NCI-H460 (cell line): ENCODE measurements at regions not wholly inside any gene's neighbourhood (a gene's known extent, or its start where the extent isn't known, plus 50 kb on each side); places are given as distances from the start of the nearest gene placed in this dataset.
"Not testable (repeated sequence)": the region's sequence is repeated elsewhere in the genome, so short reads cannot be mapped to it uniquely, and the experiment has no call there.

Experiments
- DNase-seq: peaks from one replicate; pipeline ENCODE4 v3.0.0-alpha.2; 2016; ENCODE audit warnings: low read depth; ENCODE audit errors: extremely low read depth

DNA sequence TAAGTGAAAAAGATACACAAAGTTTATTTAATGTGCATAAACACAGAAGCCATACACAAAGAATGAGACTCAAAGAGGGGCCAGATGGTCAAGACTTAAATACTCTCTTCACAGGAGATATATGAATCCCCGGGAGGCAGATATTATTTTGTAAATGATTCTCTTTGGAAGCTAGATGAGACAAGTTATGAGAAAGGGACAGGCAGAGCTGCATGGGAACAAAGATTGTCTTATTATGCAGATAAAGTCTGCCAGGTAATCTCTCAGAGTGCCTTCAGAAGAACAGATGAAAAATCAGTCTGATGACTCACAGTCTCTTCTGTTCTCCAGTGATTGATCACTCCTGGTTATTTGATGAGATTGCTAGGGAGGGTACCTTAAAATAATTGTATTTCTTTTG, 89.0 kb downstream of the NAF1 start:
- no peak for DNase-seq

DNA sequence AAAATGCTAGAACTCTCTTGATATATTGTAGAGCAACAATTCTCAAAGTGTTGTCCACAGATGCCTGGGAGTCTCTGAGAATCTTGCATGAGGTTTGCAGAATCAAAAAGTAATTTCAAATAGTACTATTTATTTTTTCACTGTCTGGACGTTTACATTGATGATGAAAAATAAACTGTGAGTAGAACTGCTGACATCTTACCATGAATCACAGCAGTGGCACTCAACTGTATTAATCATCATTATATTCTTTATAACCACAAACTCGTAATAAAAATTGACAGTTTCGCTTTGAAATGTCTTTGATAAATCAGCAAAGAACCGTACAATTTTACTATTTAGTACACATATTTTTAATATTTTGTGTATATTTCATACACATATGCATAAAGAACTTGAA, 94.5 kb downstream of the NAF1 start:
- DNase-seq = no peak

DNA sequence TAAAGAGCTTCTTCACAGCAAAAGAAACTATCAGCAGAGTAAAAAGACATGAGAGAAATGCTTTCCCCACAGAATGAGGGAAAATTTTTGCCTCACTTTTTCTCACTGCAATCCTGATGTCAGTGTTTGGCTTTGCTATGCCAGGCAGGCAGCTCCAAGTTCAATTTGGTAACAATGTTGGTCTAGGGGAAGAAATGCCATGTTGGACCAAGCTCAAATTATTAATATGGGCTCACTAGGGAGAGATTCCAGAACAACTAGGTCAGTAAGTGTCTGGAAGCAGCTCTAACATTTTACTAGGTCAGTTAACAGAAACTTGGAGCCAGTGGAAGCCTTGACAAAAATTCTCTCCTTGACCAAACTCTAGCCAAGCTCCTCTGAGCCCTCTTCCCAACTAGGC, 95.4 kb downstream of the NAF1 start:
- DNase-seq = no peak

DNA sequence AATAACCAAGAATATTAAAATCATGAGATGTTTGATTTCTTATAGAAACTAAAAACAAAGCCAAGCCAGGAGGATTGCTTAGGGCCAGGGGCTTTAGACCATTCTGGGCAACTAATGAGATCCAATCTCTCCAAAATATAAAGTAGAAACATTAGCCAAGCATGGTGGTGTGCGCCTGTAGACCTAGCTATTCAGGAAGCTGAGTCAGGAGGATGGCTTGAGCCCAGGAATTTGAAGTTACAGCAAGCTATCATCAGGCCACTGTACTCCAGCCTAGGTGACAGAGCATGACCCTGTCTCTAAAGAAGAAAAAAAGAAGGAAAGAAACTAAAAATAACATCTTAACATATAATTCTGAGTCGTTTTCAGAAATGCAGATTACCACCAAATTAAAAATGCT, 96.7 kb downstream of the NAF1 start:
- no peak for DNase-seq

DNA sequence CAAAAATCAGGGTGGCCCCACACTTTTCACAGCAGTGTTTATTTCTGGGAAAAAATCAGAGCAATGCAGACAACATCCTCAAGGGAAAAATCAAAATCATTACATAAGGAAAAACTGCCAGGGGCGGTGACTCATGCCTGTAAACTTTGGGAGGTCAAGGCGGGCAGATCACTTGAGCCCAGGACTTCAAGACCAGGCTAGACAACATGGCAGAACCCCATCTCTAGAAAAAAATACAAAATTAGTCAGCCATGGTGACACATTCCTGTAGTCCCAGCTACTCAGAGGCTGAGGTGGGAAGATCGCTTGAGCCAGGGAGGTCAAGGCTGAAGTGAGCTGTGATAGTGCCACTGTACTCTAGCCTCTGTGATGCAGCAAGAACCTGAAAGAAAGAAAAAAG, 102.8 kb downstream of the NAF1 start:
- no peak for DNase-seq

DNA sequence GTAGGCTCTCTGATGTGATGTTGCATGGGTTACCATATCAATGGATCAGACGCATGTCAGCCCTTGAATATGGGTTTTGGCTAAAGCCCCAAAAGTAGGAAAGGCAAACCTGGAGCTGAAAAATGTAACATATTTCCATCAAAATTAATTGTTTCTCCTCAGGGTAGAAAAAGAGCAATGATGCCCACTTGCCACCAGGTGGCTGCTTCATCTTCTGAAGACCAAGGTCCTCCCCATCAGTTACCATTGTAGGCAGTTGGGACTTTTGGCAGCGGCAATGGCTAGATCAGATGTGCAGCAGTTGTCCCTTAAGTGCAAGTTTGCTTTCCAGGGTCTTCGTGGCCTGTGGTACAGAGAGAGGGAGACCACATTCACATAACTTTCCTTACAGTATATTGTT, 118.2 kb downstream of the NAF1 start:
- peak; percentile 16 for DNase-seq

DNA sequence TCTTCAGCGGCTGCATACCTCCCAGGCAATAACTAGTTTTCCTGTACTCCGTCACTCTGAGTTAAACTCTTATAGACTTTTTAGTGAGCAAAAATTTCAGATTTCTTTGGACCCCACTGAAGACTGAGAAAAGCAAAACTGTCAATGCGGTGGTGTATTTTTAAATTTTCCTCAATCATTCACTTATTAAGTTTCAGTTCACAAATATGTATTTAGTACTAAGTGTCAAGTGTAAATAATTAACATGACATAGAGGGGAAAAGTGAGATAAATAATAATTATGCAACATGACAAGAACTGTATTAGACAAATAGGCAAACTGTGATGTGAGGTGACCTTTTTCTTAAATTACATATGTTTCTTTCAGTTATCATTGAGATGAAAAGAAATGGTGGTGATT, 124.4 kb downstream of the NAF1 start:
- DNase-seq = no peak

DNA sequence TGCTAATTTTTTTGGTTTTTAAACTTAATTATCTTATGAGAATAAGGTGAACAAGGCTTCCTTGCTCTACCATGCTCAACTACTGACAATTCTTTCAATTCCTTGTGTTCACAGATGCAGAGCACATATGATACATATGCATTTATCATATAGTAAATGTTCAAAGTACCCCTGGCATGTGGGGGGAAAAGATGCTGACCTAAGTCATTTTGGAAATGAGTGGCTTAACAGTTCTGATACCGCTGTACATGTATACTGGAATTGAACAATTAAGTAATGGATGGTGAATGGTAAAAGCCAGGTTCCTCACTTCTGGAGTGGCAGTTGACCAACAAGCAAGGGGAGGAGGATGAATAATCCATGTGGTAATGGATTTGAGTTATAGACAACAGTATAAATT, 149.6 kb downstream of the NAF1 start:
- DNase-seq = no peak

DNA sequence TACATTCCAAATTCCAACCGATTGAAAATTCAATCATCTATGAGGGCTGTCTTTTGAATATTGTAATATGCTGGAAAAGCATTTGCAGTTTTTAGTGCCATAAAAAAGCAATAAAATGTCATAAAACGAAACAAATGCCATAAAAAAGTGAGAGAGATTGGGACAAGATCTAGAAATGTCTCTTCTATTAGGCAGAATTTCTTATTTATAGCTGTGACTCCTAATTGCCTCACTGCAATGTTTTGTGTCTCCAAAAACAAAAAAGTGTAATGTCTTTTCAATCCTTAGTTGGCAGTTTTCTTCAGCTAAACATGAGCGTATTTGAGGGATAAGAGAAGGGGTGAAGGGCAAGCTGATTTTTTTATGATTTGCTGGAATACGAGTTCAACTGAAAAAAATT, 153.9 kb downstream of the NAF1 start:
- DNase-seq = no peak

DNA sequence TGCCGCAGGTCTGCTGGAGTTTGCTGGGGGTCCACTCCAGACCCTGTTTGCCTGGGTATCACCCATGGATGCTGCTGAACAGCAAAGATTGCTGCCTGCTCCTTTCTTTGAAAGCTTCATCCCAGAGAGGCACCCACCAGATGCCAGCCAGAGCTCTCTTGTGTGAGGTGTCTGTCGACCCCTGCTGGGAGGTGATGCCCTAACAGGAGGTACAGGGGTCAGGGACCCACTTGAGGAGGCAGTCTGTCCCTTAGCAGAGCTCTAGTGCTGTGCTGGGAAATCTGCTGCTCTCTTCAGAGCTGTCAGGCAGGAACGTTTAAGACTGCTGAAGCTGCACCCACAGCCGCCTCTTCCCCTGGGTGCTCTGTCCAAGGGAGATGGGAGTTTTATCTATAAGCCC, 162.7 kb downstream of the NAF1 start:
- DNase-seq = no peak

DNA sequence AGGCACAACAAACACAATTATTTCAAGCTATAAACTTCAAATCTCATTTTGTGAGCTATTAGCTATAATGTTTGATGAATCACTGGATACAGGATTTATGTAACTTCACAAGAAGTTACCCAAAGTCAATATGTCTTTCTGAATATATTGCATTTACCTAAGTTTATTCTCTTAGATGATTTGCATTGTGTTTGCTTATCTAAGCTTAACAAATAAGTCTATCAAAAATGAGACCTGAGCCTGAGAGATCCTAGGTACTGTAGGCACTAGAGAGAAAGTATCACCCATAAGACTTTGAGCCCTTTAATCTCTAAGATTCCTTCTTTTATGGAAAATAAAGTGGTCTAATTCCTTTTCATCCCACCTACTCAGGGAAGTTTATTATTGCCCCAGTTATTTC, 178.2 kb downstream of the NAF1 start:
- no peak for DNase-seq

DNA sequence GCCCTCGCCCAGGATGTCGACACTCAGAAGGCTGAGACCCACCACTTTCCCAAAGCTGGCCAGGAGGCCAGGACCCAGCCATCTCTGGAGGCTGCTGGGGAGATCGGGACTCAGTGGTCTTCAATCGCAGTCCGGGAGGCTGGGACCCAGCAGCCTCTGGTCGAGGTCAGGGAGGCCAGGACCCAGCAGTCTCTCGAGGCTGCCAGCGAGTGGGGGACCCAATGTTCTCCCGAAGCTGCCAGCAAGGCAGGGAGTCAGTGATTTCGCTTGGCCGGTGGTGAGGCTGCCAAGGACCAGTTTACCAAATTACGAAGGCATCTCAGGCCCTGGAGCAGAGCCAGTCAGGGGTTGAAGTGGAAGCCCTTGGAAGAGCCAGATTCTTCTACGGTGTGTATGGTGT, 181.6 kb downstream of the NAF1 start:
- DNase-seq = no peak

DNA sequence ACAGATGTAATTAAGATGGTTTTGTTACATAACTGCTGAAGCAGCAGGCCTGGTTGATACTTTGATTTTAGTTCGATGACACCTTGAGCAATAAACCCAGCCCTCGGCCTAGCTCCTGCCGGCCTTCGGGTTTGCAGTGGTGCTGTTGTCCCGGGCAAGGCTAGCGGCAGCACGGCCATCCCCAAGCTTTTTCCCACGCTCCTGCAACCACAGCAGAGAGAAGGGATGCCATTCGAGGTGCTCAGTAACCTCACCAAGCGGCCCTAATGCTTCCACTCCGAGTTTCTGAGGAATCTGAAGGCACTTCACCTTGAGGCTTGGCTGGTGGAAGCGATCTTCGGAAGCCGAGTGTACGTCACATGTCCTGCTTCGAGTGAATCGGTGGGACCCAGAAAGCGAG, 182.1 kb downstream of the NAF1 start:
- no peak for DNase-seq

DNA sequence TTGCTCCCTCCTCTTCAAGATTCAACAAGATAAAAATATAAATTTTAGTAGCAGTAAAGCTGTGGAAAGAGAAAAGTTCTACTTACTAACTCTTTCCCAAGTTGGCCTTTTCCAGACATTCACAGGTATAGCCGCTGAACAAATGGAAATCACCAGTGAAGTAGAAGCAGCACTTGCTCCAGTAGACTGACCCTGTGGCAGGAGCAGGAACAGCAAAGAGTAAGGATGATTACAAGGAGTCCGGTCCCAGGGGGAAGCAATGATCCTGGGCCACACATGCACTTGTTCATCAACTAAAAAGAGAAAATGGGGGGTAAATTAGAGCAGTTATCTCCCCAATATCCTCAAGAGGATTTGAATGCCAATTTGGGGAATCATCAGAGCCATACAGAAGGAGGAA, 184.9 kb downstream of the NAF1 start:
- no peak for DNase-seq

DNA sequence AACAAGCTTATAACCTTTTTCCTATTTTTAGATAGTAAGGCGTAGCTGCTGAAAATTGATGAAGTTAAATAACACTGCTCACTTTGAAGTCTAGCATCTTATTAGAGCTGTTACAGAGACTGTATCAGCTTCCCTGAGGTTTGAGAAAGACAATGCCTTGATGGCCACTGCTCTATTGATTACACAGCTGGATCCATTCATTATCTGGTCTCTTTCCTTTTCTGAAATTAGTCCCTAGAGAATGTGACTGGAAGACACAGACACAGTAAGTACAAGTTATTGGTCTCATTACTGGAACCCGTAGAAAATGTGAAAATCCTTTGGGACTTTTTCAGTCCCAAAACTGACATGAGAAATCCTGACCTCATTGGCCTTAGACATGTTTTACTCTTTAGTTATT, 188.3 kb downstream of the NAF1 start:
- no peak for DNase-seq

DNA sequence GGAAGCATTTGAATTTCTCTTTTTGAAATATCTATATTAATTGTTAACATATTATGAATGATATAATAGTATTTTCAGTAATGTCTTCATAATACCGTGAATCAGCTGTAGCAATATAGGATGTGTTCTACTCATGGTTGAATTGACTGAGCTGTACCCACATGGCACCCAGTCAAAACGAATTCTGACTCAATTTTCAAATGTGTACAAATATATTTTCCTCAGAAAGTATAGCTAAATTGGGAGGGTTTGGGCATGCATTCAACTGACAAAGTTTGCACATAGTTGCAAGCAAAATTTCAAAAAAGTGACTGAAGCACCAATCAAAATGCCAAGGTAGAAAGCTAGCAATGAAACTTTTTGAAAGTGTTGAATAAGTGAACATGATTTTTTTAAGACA, 188.9 kb downstream of the NAF1 start:
- no peak for DNase-seq

DNA sequence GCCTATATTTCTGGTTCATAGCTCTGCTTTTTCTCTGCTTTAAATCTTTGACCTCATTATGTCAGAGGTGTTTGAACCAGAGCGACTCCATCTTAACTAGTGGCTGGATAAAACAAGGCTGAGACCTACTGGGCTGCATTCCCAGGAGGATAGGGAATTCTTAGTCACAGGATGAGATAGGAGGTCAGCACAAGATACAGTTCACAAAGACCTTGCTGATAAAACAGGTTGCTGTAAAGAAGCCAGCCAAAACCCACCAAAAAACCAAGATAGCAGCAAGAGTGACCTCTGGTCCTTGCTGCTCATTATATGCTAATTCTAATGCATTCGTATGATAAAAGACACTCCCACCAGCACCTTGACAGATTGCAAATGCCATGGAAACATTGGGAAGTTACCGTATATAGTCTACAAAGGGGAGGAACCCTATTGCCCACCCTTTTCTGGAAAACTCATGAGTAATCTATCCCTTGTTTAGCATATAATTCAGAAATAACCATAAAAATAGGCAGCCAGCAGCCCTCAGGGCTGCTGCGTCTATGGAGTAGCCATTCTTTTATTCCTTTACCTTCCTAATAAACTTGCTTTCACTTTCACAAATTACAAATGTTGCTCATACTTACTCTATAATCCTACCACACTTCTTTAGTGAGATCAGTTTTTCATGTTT, 193.9 kb downstream of the NAF1 start:
- no peak for DNase-seq

DNA sequence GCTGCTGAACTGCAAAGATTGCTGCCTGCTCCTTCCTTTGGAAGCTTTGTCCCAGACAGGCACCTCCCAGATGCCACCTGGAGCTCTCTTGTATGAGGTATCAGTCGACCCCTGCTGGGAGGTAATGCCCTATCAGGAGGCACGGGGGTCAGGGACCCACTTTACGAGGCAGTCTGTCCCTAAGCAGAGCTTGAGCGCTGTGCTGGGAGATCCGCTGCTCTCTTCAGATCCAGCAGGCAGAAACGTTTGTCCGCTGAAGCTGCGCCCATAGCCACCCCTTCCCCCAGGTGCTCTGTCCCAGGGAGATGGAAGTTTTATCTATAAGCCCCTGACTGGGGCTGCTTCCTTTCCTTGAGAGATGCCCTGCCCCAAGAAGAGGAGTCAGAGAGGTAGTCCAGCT, 197.5 kb downstream of the NAF1 start:
- no peak for DNase-seq

DNA sequence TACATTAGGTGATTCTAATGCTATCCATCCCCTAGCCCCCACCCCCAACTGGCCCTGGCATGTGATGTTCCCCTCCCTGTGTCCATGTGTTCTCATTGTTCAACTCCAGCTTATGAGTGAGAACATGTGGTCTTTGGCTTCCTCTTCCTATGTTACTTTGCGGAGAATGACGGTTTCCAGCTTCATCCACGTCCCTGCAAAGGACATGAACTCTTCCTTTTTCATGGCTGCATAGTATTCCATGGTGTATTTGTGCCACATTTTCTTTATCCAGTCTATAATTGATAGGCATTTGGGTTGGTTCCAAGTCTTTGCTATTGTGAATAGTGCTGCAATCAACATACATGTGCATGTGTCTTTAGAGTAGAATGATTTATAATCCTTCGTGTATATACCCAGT, 200.7 kb downstream of the NAF1 start:
- not testable (repeated sequence) for DNase-seq

DNA sequence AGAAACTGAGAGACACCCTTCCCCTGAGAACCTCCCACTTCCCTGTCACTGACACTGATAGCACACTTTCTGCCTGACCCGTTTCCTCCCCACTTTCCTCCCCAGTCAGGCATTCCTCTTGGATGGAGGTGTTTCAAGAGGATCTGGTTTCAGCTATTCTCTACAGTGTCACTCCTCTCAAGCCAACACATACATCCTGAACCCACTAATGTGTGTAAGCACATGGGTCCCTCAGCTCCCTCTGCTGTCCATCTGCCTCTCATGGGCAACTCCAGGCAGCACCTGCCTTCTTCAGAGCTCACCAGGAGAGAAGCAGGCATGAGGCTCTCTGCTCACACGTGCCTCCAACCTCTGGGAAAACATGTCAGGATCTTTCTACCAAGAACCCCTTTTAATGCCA, 207.6 kb downstream of the NAF1 start:
- DNase-seq = no peak

DNA sequence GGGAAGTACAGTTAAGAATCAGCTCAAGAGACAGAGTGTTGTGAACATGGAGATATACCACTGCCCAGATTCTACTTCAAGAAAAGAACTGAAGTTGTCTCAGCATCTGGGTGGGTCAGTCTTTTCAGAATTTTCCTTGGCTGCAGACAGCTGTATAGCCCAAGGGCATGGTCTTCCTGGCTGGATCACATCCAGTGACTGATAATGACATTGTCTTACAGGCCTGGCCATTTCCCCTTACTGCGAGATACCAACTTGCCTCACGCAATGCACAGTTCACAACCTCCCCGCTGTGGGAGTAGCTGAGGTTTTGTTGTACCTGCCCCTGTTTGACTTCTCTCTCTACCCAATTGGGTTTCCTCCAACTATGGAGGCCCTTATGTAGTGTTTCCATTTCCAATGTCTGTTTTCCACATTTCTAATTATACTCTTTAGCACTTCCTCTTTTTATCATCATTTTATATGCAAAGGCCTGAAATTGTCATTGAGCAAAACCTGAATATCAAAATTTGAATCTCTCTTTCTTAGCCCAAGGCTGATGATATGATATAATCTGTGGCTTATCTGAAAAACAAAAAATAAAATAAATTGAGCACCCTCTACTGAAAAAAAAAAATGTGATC, 209.1 kb downstream of the NAF1 start:
- DNase-seq = no peak

DNA sequence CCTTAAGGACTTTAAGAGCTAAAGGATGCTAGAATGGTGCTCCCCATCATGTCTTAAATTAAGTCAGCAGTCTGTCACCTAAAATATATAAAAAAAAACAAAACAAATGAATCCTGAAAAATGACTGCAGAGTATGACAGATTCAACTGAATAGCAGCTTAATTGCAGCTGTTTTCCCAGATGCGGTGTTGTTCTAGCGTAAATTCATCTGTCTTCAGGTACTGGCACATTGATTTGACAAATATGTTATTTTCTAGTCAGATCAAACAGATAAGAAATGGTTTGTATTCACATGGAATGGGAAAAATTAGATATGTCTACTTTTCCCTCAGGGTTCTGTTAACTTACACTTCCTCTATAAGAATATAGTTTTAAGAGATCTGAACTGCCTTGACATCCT, 211.7 kb downstream of the NAF1 start:
- no peak for DNase-seq

DNA sequence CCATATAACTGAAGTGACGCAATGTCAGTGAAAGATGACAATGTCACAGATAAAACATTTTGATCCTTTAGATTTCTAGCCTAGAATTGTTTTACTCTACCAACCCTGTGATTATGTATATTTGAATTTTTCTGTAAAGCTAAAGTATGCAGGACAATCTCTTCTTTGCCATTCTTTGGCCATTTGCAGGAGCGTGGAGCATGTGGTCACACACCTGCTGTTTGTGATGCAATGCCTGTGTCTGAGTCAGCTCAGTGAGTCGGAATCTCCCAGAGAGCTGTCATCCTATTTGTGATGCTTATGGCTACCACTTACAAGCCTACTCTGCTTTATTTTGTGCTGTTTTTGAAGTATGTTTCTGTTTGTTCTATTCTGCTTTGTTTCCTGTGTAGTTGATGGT, 214.5 kb downstream of the NAF1 start:
- DNase-seq = no peak
